Mesenchymal stem cell (in vitro differentiated cells and primary cell): ENCODE measurements at regions not wholly inside any gene's neighbourhood (a gene's known extent, or its start where the extent isn't known, plus 50 kb on each side); places are given as distances from the start of the nearest gene placed in this dataset.

ENCODE experiments used
- DNase-seq: peaks from one replicate; pipeline ENCODE4 v3.0.0-alpha.2; 2013
- H2AFZ ChIP-seq: one replicate; pipeline ENCODE4 v1.6.1; 2013; ENCODE audit warnings: low read depth, mild to moderate bottlenecking, control low read depth, inconsistent platforms, low read length, moderate library complexity
- H2AK5ac ChIP-seq: 2 replicates; pipeline ENCODE4 v1.6.1; 2013; ENCODE audit warnings: low read length, moderate library complexity, mild to moderate bottlenecking, inconsistent platforms; ENCODE audit not compliant: severe bottlenecking
- H2BK120ac ChIP-seq: one replicate; pipeline ENCODE4 v1.6.1; 2013; ENCODE audit warnings: low read depth, mild to moderate bottlenecking, inconsistent platforms, low read length, moderate library complexity
- H2BK12ac ChIP-seq, 2 experiments: one replicate each; pipeline ENCODE4 v1.6.1; 2013; ENCODE audit warnings: inconsistent platforms in 2 of 2, low read length in 2 of 2, mild to moderate bottlenecking in 2 of 2, moderate library complexity in 2 of 2, control low read depth in 1 of 2
- H2BK15ac ChIP-seq: one replicate; pipeline ENCODE4 v1.6.1; 2013; ENCODE audit warnings: mild to moderate bottlenecking, low read depth, inconsistent platforms; ENCODE audit not compliant: poor library complexity, severe bottlenecking
- H2BK5ac ChIP-seq: 2 replicates; pipeline ENCODE4 v1.6.1; 2013; ENCODE audit warnings: low read depth, mild to moderate bottlenecking, low read length, control low read depth, inconsistent platforms; ENCODE audit not compliant: poor library complexity, severe bottlenecking
- H3K14ac ChIP-seq, 2 experiments: one replicate each; pipeline ENCODE4 v1.6.1; 2013; ENCODE audit warnings: inconsistent platforms in 2 of 2, low read length in 2 of 2, control low read depth in 1 of 2, mild to moderate bottlenecking in 1 of 2, moderate library complexity in 1 of 2
- H3K18ac ChIP-seq, 2 experiments: one replicate each; pipeline ENCODE4 v1.6.1; 2013; ENCODE audit warnings: inconsistent platforms in 2 of 2, low read length in 2 of 2, control low read depth in 1 of 2, low read depth in 1 of 2, mild to moderate bottlenecking in 1 of 2
- H3K23ac ChIP-seq, 2 experiments: one replicate each; pipeline ENCODE4 v1.6.1; 2013; ENCODE audit warnings: inconsistent platforms in 2 of 2, low read length in 2 of 2, mild to moderate bottlenecking in 2 of 2, moderate library complexity in 2 of 2, control low read depth in 1 of 2
- H3K27ac ChIP-seq: 2 replicates; pipeline ENCODE4 v1.5.1; 2013; ENCODE audit warnings: mild to moderate bottlenecking, moderate library complexity, low read length, control low read depth, inconsistent platforms; ENCODE audit not compliant: poor library complexity, severe bottlenecking
- H3K27me3 ChIP-seq, 2 experiments: 2 replicates each; pipeline versions ENCODE4 v1.6.1 to v1.7.0; 2013; ENCODE audit warnings: low read length in 2 of 2, mild to moderate bottlenecking in 2 of 2, moderate library complexity in 2 of 2, control low read depth in 1 of 2, inconsistent platforms in 1 of 2; ENCODE audit not compliant: control insufficient read depth in 1 of 2, insufficient read depth in 1 of 2
- H3K36me3 ChIP-seq, 2 experiments: 2 replicates each; pipeline versions ENCODE4 v1.6.1 to v1.7.0; 2013; ENCODE audit warnings: low read length in 2 of 2, control low read depth in 1 of 2, inconsistent platforms in 1 of 2, low read depth in 1 of 2, mild to moderate bottlenecking in 1 of 2; ENCODE audit not compliant: insufficient read depth in 2 of 2, control insufficient read depth in 1 of 2
- H3K4ac ChIP-seq, 2 experiments: one replicate each; pipeline ENCODE4 v1.6.1; 2013; ENCODE audit warnings: inconsistent platforms in 2 of 2, low read length in 2 of 2, mild to moderate bottlenecking in 2 of 2, moderate library complexity in 2 of 2, control low read depth in 1 of 2, low read depth in 1 of 2
- H3K4me1 ChIP-seq: 2 replicates; pipeline ENCODE4 v1.6.1; 2013; ENCODE audit warnings: low read depth, low read length, control low read depth; ENCODE audit not compliant: control insufficient read depth, insufficient read depth
- H3K4me2 ChIP-seq: 2 replicates; pipeline ENCODE4 v1.6.1; 2013; ENCODE audit warnings: low read length, mild to moderate bottlenecking, inconsistent platforms; ENCODE audit not compliant: poor library complexity, severe bottlenecking
- H3K4me3 ChIP-seq, 2 experiments: 2 replicates each; pipeline versions ENCODE4 v1.5.1 to v1.7.0; 2013; ENCODE audit warnings: low read length in 2 of 2, mild to moderate bottlenecking in 2 of 2, control low read depth in 1 of 2, low read depth in 1 of 2; ENCODE audit not compliant: insufficient read depth in 1 of 2
- H3K79me1 ChIP-seq: replicated peaks from 2 replicates; pipeline ENCODE4 v1.6.1; 2013; ENCODE audit warnings: mild to moderate bottlenecking, control low read depth, low read length, inconsistent platforms; ENCODE audit not compliant: poor library complexity, severe bottlenecking
- H3K9ac ChIP-seq: 2 replicates; pipeline ENCODE4 v1.7.0; 2013; ENCODE audit warnings: mild to moderate bottlenecking, low read length, moderate library complexity
- H3K9me3 ChIP-seq: 2 replicates; pipeline ENCODE4 v1.7.0; 2013; ENCODE audit warnings: mild to moderate bottlenecking, low read length; ENCODE audit not compliant: control insufficient read depth
- H4K8ac ChIP-seq: one replicate; pipeline ENCODE4 v1.6.1; 2013; ENCODE audit warnings: inconsistent platforms, mild to moderate bottlenecking, low read length, moderate library complexity
- H4K91ac ChIP-seq: one replicate; pipeline ENCODE4 v1.6.1; 2013; ENCODE audit warnings: mild to moderate bottlenecking, low read length, inconsistent platforms
- WGBS: methylation state at CpG from one replicate; pipeline ENCODE4 v1.1.7; 2013; ENCODE audit warnings: mixed read lengths; 5-methylcytosine and 5-hydroxymethylcytosine counted together

- Histone ChIP-seq H3K4ac (no peak overlapping the region), H3K14ac (no peak overlapping the region), H3K4me2 (no peak overlapping the region), H3K4me1 (no peaks in the 10 kb centered on the region), H3K18ac (no peak overlapping the region), H2BK5ac (no peak overlapping the region), H2AFZ (no peak overlapping the region), H3K36me3 (no peaks in the 10 kb centered on the region), H2BK12ac (no peak overlapping the region), H2AK5ac (no peak overlapping the region), H2BK120ac (no peak overlapping the region), H3K27me3 (peaks cover 0 to 4% of the 10 kb centered on the region in 2 experiments), H4K8ac (no peak overlapping the region), H4K91ac (no peak overlapping the region), H3K9ac (no peak overlapping the region), H3K23ac (no peak overlapping the region), H3K27ac (no peak overlapping the region), H3K79me1 (no peaks in the 10 kb centered on the region), H2BK15ac (no peak overlapping the region), H3K4me3 (no peak overlapping the region), H3K9me3 (no peaks in the 10 kb centered on the region)
- no peak for DNase-seq
These were observed 169.2 kb upstream of the RORA start for GRCh38 chr15:61398310-61398709.

GRCh38 chr15:61396235-61396919, 167.3 kb upstream of the RORA start:
- H3K27ac ChIP-seq: no peak overlapping the region
- no peak overlapping the region for H4K8ac ChIP-seq
- H3K4me1 ChIP-seq: no peaks in the 10 kb centered on the region
- H3K14ac ChIP-seq: no peak overlapping the region
- no peak overlapping the region for H3K18ac ChIP-seq
- no peak overlapping the region for H2BK15ac ChIP-seq
- no peak overlapping the region for H3K9ac ChIP-seq
- H3K79me1 ChIP-seq: no peaks in the 10 kb centered on the region
- no peak overlapping the region for H3K23ac ChIP-seq
- no peak for DNase-seq
- H3K36me3 ChIP-seq: no peaks in the 10 kb centered on the region
- 85% methylated on average over 3 of the region's 5 CpGs for WGBS
- no peak overlapping the region for H4K91ac ChIP-seq
- H3K27me3 ChIP-seq: no peaks in the 10 kb centered on the region
- H2BK120ac ChIP-seq: no peak overlapping the region
- no peaks in the 10 kb centered on the region for H3K9me3 ChIP-seq
- H3K4ac ChIP-seq: no peak overlapping the region
- no peak overlapping the region for H2AK5ac ChIP-seq
- no peak overlapping the region for H2AFZ ChIP-seq
- H2BK5ac ChIP-seq: no peak overlapping the region
- no peak overlapping the region for H3K4me3 ChIP-seq
- no peak overlapping the region for H3K4me2 ChIP-seq
- no peak overlapping the region for H2BK12ac ChIP-seq

GRCh38 chr15:61393949-61394348, 164.8 kb upstream of the RORA start:
- no peak overlapping the region for H4K91ac ChIP-seq
- 73% methylated on average over 2 of the region's 3 CpGs for WGBS
- H3K4me2 ChIP-seq: no peak overlapping the region
- no peak overlapping the region for H4K8ac ChIP-seq
- H3K9me3 ChIP-seq: no peaks in the 10 kb centered on the region
- H3K23ac ChIP-seq: no peak overlapping the region
- H2BK120ac ChIP-seq: no peak overlapping the region
- no peak overlapping the region for H3K18ac ChIP-seq
- H3K79me1 ChIP-seq: no peaks in the 10 kb centered on the region
- H2BK5ac ChIP-seq: no peak overlapping the region
- H3K27ac ChIP-seq: no peak overlapping the region
- no peaks in the 10 kb centered on the region for H3K27me3 ChIP-seq
- peak overlapping the region in 1 of 2 experiments; percentile 61 for H3K4me3 ChIP-seq
- H3K9ac ChIP-seq: peak overlapping the region; percentile 19
- H3K4me1 ChIP-seq: no peaks in the 10 kb centered on the region
- no peak overlapping the region for H2AK5ac ChIP-seq
- H2BK15ac ChIP-seq: no peak overlapping the region
- H3K36me3 ChIP-seq: no peaks in the 10 kb centered on the region
- no peak overlapping the region for H2AFZ ChIP-seq
- no peak overlapping the region for H2BK12ac ChIP-seq
- DNase-seq: no peak
- H3K4ac ChIP-seq: no peak overlapping the region
- H3K14ac ChIP-seq: no peak overlapping the region

- H3K36me3 ChIP-seq: no peaks in the 10 kb centered on the region
- H3K9me3 ChIP-seq: no peaks in the 10 kb centered on the region
- peak overlapping the region; percentile 19 for H3K9ac ChIP-seq
- H2AFZ ChIP-seq: no peak overlapping the region
- no peak overlapping the region for H2BK5ac ChIP-seq
- H2BK12ac ChIP-seq: no peak overlapping the region
- H2BK15ac ChIP-seq: no peak overlapping the region
- no peaks in the 10 kb centered on the region for H3K4me1 ChIP-seq
- H3K23ac ChIP-seq: no peak overlapping the region
- H2AK5ac ChIP-seq: no peak overlapping the region
- no peak overlapping the region for H3K27ac ChIP-seq
- no peak for DNase-seq
- no peak overlapping the region for H3K14ac ChIP-seq
- WGBS: 70% methylated on average over 2 of the region's 3 CpGs
- no peak overlapping the region for H3K4me2 ChIP-seq
- H3K27me3 ChIP-seq: no peaks in the 10 kb centered on the region
- H3K4me3 ChIP-seq: peak overlapping the region in 1 of 2 experiments; percentile 61
- no peak overlapping the region for H3K18ac ChIP-seq
- H4K91ac ChIP-seq: no peak overlapping the region
- H2BK120ac ChIP-seq: no peak overlapping the region
- H3K4ac ChIP-seq: no peak overlapping the region
- H3K79me1 ChIP-seq: no peaks in the 10 kb centered on the region
- no peak overlapping the region for H4K8ac ChIP-seq
These were observed 164.4 kb upstream of the RORA start for GRCh38 chr15:61393524-61393923.
